GM21381 (cell line): ENCODE measurements at regions not wholly inside any gene's neighbourhood (a gene's known extent, or its start where the extent isn't known, plus 50 kb on each side); places are given as distances from the start of the nearest gene placed in this dataset.

Experiments
- ATAC-seq: cut with Tn5 transposase; IDR thresholded peaks from one replicate; pipeline ENCODE4 v1.9.1; 2021; ENCODE audit warnings: mild to moderate bottlenecking, moderate library complexity; ENCODE audit not compliant: unreplicated experiment

GRCh38 chr2:18639756-18640453 lies 50.5 kb upstream of the NT5C1B start:
- ATAC-seq: no peak
